H9 (cell line): ENCODE measurements at regions not wholly inside any gene's neighbourhood (a gene's known extent, or its start where the extent isn't known, plus 50 kb on each side); places are given as distances from the start of the nearest gene placed in this dataset.

ENCODE experiments used
- DNase-seq: peaks from one replicate; pipeline ENCODE4 v3.0.0-alpha.2; 2017
- H2AFZ ChIP-seq: one replicate; pipeline ENCODE4 v1.6.1; 2013; ENCODE audit warnings: mild to moderate bottlenecking, low read length, control low read depth, moderate library complexity
- H2AK5ac ChIP-seq: 2 replicates; pipeline ENCODE4 v1.6.1; 2013; ENCODE audit warnings: low read length, control low read depth, mixed read lengths; ENCODE audit not compliant: insufficient read length
- H2BK120ac ChIP-seq: one replicate; pipeline ENCODE4 v1.6.1; 2013; ENCODE audit warnings: low read depth, mild to moderate bottlenecking, low read length, control low read depth, inconsistent platforms; ENCODE audit not compliant: poor library complexity, severe bottlenecking
- H2BK12ac ChIP-seq: 2 replicates; pipeline ENCODE4 v1.6.1; 2013; ENCODE audit warnings: low read length, control low read depth, mixed read lengths, low read depth; ENCODE audit not compliant: insufficient read length
- H2BK15ac ChIP-seq: 2 replicates; pipeline ENCODE4 v1.6.1; 2013; ENCODE audit warnings: low read depth, low read length, control low read depth
- H2BK20ac ChIP-seq: one replicate; pipeline ENCODE4 v1.6.1; 2013; ENCODE audit warnings: low read depth, mild to moderate bottlenecking, low read length, control low read depth, inconsistent platforms; ENCODE audit not compliant: poor library complexity, severe bottlenecking
- H2BK5ac ChIP-seq: 2 replicates; pipeline ENCODE4 v1.6.1; 2013; ENCODE audit warnings: low read length, control low read depth, mixed read lengths; ENCODE audit not compliant: insufficient read length
- H3K14ac ChIP-seq: 2 replicates; pipeline ENCODE4 v1.6.1; 2013; ENCODE audit warnings: low read length, control low read depth; ENCODE audit not compliant: insufficient read depth
- H3K18ac ChIP-seq: 2 replicates; pipeline ENCODE4 v1.6.1; 2013; ENCODE audit warnings: low read depth, mild to moderate bottlenecking, mixed read lengths, low read length, control low read depth; ENCODE audit not compliant: insufficient read length
- H3K23ac ChIP-seq: 2 replicates; pipeline ENCODE4 v1.6.1; 2013; ENCODE audit warnings: low read length, control low read depth, mixed read lengths, low read depth; ENCODE audit not compliant: insufficient read length
- H3K23me2 ChIP-seq: 2 replicates; pipeline ENCODE4 v1.6.1; 2013; ENCODE audit warnings: low read depth, mild to moderate bottlenecking, mixed read lengths, low read length, control low read depth; ENCODE audit not compliant: insufficient read length, poor library complexity, severe bottlenecking
- H3K27ac ChIP-seq: 2 replicates; pipeline ENCODE4 v1.5.1; 2013; ENCODE audit warnings: low read length, control low read depth, mixed read lengths, low read depth; ENCODE audit not compliant: insufficient read length
- H3K27me3 ChIP-seq: 2 replicates; pipeline ENCODE4 v1.6.1; 2013; ENCODE audit warnings: low read length, control low read depth, inconsistent platforms; ENCODE audit not compliant: insufficient read depth
- H3K4ac ChIP-seq: 2 replicates; pipeline ENCODE4 v1.6.1; 2013; ENCODE audit warnings: low read depth, mild to moderate bottlenecking, control low read depth, inconsistent platforms, low read length, moderate library complexity
- H3K4me1 ChIP-seq: 2 replicates; pipeline ENCODE4 v1.6.1; 2013; ENCODE audit warnings: low read length, control low read depth, inconsistent platforms; ENCODE audit not compliant: insufficient read depth
- H3K4me2 ChIP-seq: 2 replicates; pipeline ENCODE4 v1.6.1; 2013; ENCODE audit warnings: low read length, control low read depth, mixed read lengths; ENCODE audit not compliant: insufficient read length, insufficient read depth
- H3K56ac ChIP-seq: 2 replicates; pipeline ENCODE4 v1.6.1; 2013; ENCODE audit warnings: low read depth, mild to moderate bottlenecking, mixed read lengths, low read length, control low read depth; ENCODE audit not compliant: insufficient read length
- H3K79me1 ChIP-seq: 2 replicates; pipeline ENCODE4 v1.6.1; 2013; ENCODE audit warnings: low read depth, mild to moderate bottlenecking, moderate library complexity, low read length, control low read depth, inconsistent platforms; ENCODE audit not compliant: insufficient read depth, poor library complexity, severe bottlenecking
- H3K79me2 ChIP-seq: 2 replicates; pipeline ENCODE4 v1.6.1; 2013; ENCODE audit warnings: low read length, control low read depth, inconsistent platforms; ENCODE audit not compliant: insufficient read depth
- H3K9ac ChIP-seq: 2 replicates; pipeline ENCODE4 v1.6.1; 2013; ENCODE audit warnings: low read length, control low read depth, mixed read lengths; ENCODE audit not compliant: insufficient read length; ENCODE audit errors: extremely low read depth
- H3K9me3 ChIP-seq: one replicate; pipeline ENCODE4 v1.6.1; 2013; ENCODE audit warnings: low read depth, low read length, inconsistent platforms; ENCODE audit not compliant: control insufficient read depth
- H3T11ph ChIP-seq: one replicate; pipeline ENCODE4 v1.6.1; 2013; ENCODE audit warnings: mild to moderate bottlenecking, low read length, control low read depth, inconsistent platforms
- H4K20me1 ChIP-seq: one replicate; pipeline ENCODE4 v1.6.1; 2013; ENCODE audit not compliant: control insufficient read depth, insufficient read length, insufficient read depth
- H4K5ac ChIP-seq: 2 replicates; pipeline ENCODE4 v1.6.1; 2013; ENCODE audit warnings: low read depth, mild to moderate bottlenecking, mixed read lengths, low read length, control low read depth; ENCODE audit not compliant: insufficient read length
- H4K8ac ChIP-seq: replicated peaks from 2 replicates; pipeline ENCODE4 v1.6.1; 2013; ENCODE audit warnings: low read length, control low read depth, mixed read lengths, low read depth; ENCODE audit not compliant: insufficient read length
- H4K91ac ChIP-seq: 2 replicates; pipeline ENCODE4 v1.6.1; 2013; ENCODE audit warnings: low read depth, mild to moderate bottlenecking, moderate library complexity, mixed read lengths, low read length, control low read depth; ENCODE audit not compliant: insufficient read length
- H3K27ac Mint-ChIP-seq, 3 experiments: 2 replicates in 2 of 3; 3 replicates in 1 of 3; pipeline ENCODE4 v1.8.0; 2020 to 2021; ENCODE audit warnings: mixed read lengths in 3 of 3, mild to moderate bottlenecking in 1 of 3, moderate library complexity in 1 of 3
- H3K27me3 Mint-ChIP-seq: 2 replicates; pipeline ENCODE4 v1.8.0; 2021; ENCODE audit warnings: low read depth, mild to moderate bottlenecking, moderate library complexity, mixed read lengths
- H3K36me3 Mint-ChIP-seq, 3 experiments: 2 replicates in 2 of 3; 3 replicates in 1 of 3; pipeline ENCODE4 v1.8.0; 2020 to 2021; ENCODE audit warnings: low read depth in 3 of 3, mixed read lengths in 3 of 3; ENCODE audit not compliant: insufficient read depth in 1 of 3
- H3K4me1 Mint-ChIP-seq, 2 experiments: 2 replicates each; pipeline ENCODE4 v1.8.0; 2020; ENCODE audit warnings: mixed read lengths in 2 of 2
- H3K4me3 Mint-ChIP-seq, 2 experiments: 2 replicates in 1 of 2; 3 replicates in 1 of 2; pipeline ENCODE4 v1.8.0; 2020 to 2021; ENCODE audit warnings: mild to moderate bottlenecking in 2 of 2, mixed read lengths in 2 of 2, moderate library complexity in 1 of 2
- H3K9me3 Mint-ChIP-seq, 2 experiments: 2 replicates in 1 of 2; 3 replicates in 1 of 2; pipeline ENCODE4 v1.8.0; 2020; ENCODE audit warnings: mild to moderate bottlenecking in 2 of 2, mixed read lengths in 2 of 2, moderate library complexity in 1 of 2
- CTCF ChIP-seq: fragments of 200-600 bp; sonication (generic); conservative IDR thresholded peaks from 3 replicates; pipeline ENCODE4 v1.8.0; 2021; ENCODE audit warnings: antibody characterized with exemption, mild to moderate bottlenecking
- whole genome bisulfite sequencing: extraction: QIAGEN DNeasy Blood & Tissue Kit; methylation state at CpG from one replicate; pipeline ENCODE4 v1.1.7; 2013; ENCODE audit warnings: missing lambda C conversion rate, low lambda C conversion rate, mixed read lengths; ENCODE audit not compliant: insufficient read length; ENCODE audit errors: extremely low coverage; 5-methylcytosine and 5-hydroxymethylcytosine counted together

GRCh38 chr4:114076899-114077570 is 97.6 kb upstream of the ARSJ start:
- Histone ChIP-seq H2BK5ac (no peak overlapping the region), H4K20me1 (no peaks in the 10 kb centered on the region), H3K23ac (no peak overlapping the region), H3K23me2 (no peaks in the 10 kb centered on the region), H3K18ac (no peak overlapping the region), H3K4me1 (no peaks in the 10 kb centered on the region; the same call in 1 of the 2 replicates), H3K9ac (no peak overlapping the region), H4K5ac (no peak overlapping the region), H3K9me3 (no peaks in the 10 kb centered on the region), H3K4ac (no peak overlapping the region), H3K79me1 (no peaks in the 10 kb centered on the region), H3K4me2 (no peak overlapping the region), H4K91ac (no peak overlapping the region), H4K8ac (no peak overlapping the region), H2BK15ac (no peak overlapping the region), H2AFZ (no peak overlapping the region), H3K27me3 (no peaks in the 10 kb centered on the region), H3K27ac (no peak overlapping the region), H3K79me2 (no peaks in the 10 kb centered on the region), H3T11ph (no peak overlapping the region), H2BK12ac (no peak overlapping the region), H3K56ac (no peak overlapping the region), H2BK120ac (no peak overlapping the region), H2BK20ac (no peak overlapping the region), H2AK5ac (no peak overlapping the region), H3K14ac (no peak overlapping the region)
- peaks cover 8 to 10% of the 10 kb centered on the region in 2 experiments for H3K4me1 Mint-ChIP-seq
- H3K36me3 Mint-ChIP-seq = no peaks in the 10 kb centered on the region
- no peak overlapping the region for H3K27ac Mint-ChIP-seq
- DNase-seq = no peak
- H3K27me3 Mint-ChIP-seq = no peaks in the 10 kb centered on the region
- no peak for TF ChIP-seq CTCF
- whole genome bisulfite sequencing = no CpG with 5 or more reads among the region's 1 CpG
- no peak overlapping the region for H3K4me3 Mint-ChIP-seq
- H3K9me3 Mint-ChIP-seq = no peaks in the 10 kb centered on the region
